ENCODE measurements at regions not wholly inside any gene's neighbourhood (a gene's known extent, or its start where the extent isn't known, plus 50 kb on each side); places are given as distances from the start of the nearest gene placed in this dataset.

DNA sequence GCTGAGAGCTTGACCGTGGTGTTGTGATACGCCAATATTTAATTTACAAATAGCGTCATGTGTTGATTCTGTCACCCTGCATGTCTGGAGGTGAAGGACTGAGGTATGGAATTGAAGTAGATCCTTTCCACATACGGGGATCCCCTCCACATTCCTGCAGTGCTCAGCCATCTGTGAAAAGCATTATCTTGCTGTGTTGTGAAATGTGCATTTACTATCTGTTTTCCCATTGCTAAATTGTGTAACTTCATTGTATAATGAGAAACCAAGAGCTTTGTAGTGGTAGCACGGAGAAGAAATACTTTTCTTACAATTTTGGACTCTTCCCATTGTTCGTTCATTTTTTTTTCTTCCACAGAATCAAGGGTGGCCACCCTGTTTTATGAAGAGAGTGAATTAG, 577.3 kb upstream of the ZP4 start:
- TF ChIP-seq, protein P1, sequence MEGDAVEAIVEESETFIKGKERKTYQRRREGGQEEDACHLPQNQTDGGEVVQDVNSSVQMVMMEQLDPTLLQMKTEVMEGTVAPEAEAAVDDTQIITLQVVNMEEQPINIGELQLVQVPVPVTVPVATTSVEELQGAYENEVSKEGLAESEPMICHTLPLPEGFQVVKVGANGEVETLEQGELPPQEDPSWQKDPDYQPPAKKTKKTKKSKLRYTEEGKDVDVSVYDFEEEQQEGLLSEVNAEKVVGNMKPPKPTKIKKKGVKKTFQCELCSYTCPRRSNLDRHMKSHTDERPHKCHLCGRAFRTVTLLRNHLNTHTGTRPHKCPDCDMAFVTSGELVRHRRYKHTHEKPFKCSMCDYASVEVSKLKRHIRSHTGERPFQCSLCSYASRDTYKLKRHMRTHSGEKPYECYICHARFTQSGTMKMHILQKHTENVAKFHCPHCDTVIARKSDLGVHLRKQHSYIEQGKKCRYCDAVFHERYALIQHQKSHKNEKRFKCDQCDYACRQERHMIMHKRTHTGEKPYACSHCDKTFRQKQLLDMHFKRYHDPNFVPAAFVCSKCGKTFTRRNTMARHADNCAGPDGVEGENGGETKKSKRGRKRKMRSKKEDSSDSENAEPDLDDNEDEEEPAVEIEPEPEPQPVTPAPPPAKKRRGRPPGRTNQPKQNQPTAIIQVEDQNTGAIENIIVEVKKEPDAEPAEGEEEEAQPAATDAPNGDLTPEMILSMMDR (IDR thresholded peaks at IDR 0.05), result no peak
- TF ChIP-seq POLR2AphosphoS5 (IDR thresholded peaks at IDR 0.05) (no peak), POLR2A (IDR thresholded peaks at IDR 0.05) (no peak)

All from sigmoid colon (tissue), 4 donors.